OCI-LY3 (cell line): ENCODE measurements at regions not wholly inside any gene's neighbourhood (a gene's known extent, or its start where the extent isn't known, plus 50 kb on each side); places are given as distances from the start of the nearest gene placed in this dataset.

Experiments
- H2AFZ ChIP-seq: fragments of 200-600, 300-600 bp; shearing (Covaris generic); 2 replicates; pipeline ENCODE4 v1.6.0; 2014; ENCODE audit warnings: antibody characterized with exemption, low read depth, low read length
- H3K27ac ChIP-seq: fragments of 200-600, 300-600 bp; sonication (generic); 2 replicates; pipeline ENCODE4 v1.5.1; 2014; ENCODE audit warnings: mild to moderate bottlenecking, low read length, moderate library complexity, mixed read lengths
- H3K27me3 ChIP-seq: fragments of 200-600, 300-600 bp; sonication (generic); 2 replicates; pipeline ENCODE4 v1.6.1; 2014; ENCODE audit warnings: low read depth, low read length, mixed read lengths
- H3K36me3 ChIP-seq: fragments of 200-600, 300-600 bp; sonication (generic); replicated peaks from 2 replicates; pipeline ENCODE3; 2014; ENCODE audit warnings: low read depth, low read length, mixed read lengths
- H3K4me1 ChIP-seq: fragments of 300-600, 200-600 bp; sonication (generic); 2 replicates; pipeline ENCODE4 v1.6.1; 2014; ENCODE audit warnings: low read length, mixed read lengths
- H3K4me2 ChIP-seq: fragments of 200-600, 300-600 bp; sonication (generic); 2 replicates; pipeline ENCODE4 v1.6.1; 2014; ENCODE audit warnings: low read length, mixed read lengths
- H3K4me3 ChIP-seq: fragments of 300-600, 200-600 bp; sonication (generic); 2 replicates; pipeline ENCODE4 v1.5.1; 2014; ENCODE audit warnings: antibody characterized with exemption, mild to moderate bottlenecking, low read length, moderate library complexity
- H3K79me2 ChIP-seq: fragments of 300-600, 200-600 bp; shearing (Covaris generic); 2 replicates; pipeline ENCODE4 v1.6.1; 2014; ENCODE audit warnings: mild to moderate bottlenecking, low read length, mixed read lengths
- H3K9ac ChIP-seq: fragments of 300-600, 200-600 bp; shearing (Covaris generic); 2 replicates; pipeline ENCODE4 v1.6.0; 2014; ENCODE audit warnings: mild to moderate bottlenecking, low read length, moderate library complexity
- H3K9me3 ChIP-seq: fragments of 200-600, 300-600 bp; shearing (Covaris generic); 2 replicates; pipeline ENCODE4 v1.6.1; 2014; ENCODE audit warnings: low read length, mixed read lengths; ENCODE audit not compliant: insufficient read depth
- H4K20me1 ChIP-seq: fragments of 200-600, 300-600 bp; sonication (generic); 2 replicates; pipeline ENCODE4 v1.6.1; 2016; ENCODE audit warnings: low read length, mixed read lengths; ENCODE audit not compliant: insufficient read depth
- CTCF ChIP-seq: fragments of 200-600, 300-600 bp; sonication (generic); IDR thresholded peaks from 2 replicates; pipeline ENCODE4 v1.5.1; 2014; ENCODE audit warnings: antibody characterized with exemption, low read length, low read depth
- EZH2phosphoT487 ChIP-seq: fragments of 200-600 bp; shearing (Covaris generic); IDR thresholded peaks from 2 replicates; pipeline ENCODE4 v1.6.1; 2018; ENCODE audit warnings: antibody characterized with exemption, mixed run types, low read depth

GRCh38 chr4:111136438-111136837 lies 513.6 kb upstream of the PITX2 start:
- H3K4me2 ChIP-seq: no peak overlapping the region
- no peaks in the 10 kb centered on the region for H3K27me3 ChIP-seq
- TF ChIP-seq CTCF: peak; percentile 62
- no peak for TF ChIP-seq EZH2phosphoT487
- no peaks in the 10 kb centered on the region for H3K36me3 ChIP-seq
- H2AFZ ChIP-seq: no peak overlapping the region
- no peaks in the 10 kb centered on the region for H3K4me1 ChIP-seq
- H4K20me1 ChIP-seq: no peaks in the 10 kb centered on the region
- no peak overlapping the region for H3K9ac ChIP-seq
- no peak overlapping the region for H3K4me3 ChIP-seq
- H3K79me2 ChIP-seq: no peaks in the 10 kb centered on the region
- H3K9me3 ChIP-seq: no peaks in the 10 kb centered on the region
- no peak overlapping the region for H3K27ac ChIP-seq

GRCh38 chr4:111136967-111137366 lies 514.1 kb upstream of the PITX2 start:
- TF ChIP-seq EZH2phosphoT487 (no peak), CTCF (no peak)
- no peak overlapping the region for H3K4me2 ChIP-seq
- no peak overlapping the region for H2AFZ ChIP-seq
- no peaks in the 10 kb centered on the region for H3K9me3 ChIP-seq
- H3K4me1 ChIP-seq: no peaks in the 10 kb centered on the region
- no peak overlapping the region for H3K27ac ChIP-seq
- no peaks in the 10 kb centered on the region for H4K20me1 ChIP-seq
- no peak overlapping the region for H3K4me3 ChIP-seq
- H3K36me3 ChIP-seq: no peaks in the 10 kb centered on the region
- H3K27me3 ChIP-seq: no peaks in the 10 kb centered on the region
- no peaks in the 10 kb centered on the region for H3K79me2 ChIP-seq
- no peak overlapping the region for H3K9ac ChIP-seq

- H3K79me2 ChIP-seq: no peaks in the 10 kb centered on the region
- H3K9me3 ChIP-seq: no peaks in the 10 kb centered on the region
- H3K9ac ChIP-seq: no peak overlapping the region
- TF ChIP-seq CTCF: no peak
- TF ChIP-seq EZH2phosphoT487: no peak
- H3K4me3 ChIP-seq: no peak overlapping the region
- no peaks in the 10 kb centered on the region for H3K4me1 ChIP-seq
- H2AFZ ChIP-seq: no peak overlapping the region
- no peaks in the 10 kb centered on the region for H4K20me1 ChIP-seq
- H3K27ac ChIP-seq: no peak overlapping the region
- no peaks in the 10 kb centered on the region for H3K36me3 ChIP-seq
- no peak overlapping the region for H3K4me2 ChIP-seq
- H3K27me3 ChIP-seq: no peaks in the 10 kb centered on the region
Measured at GRCh38 chr4:111143510-111143909, 520.6 kb upstream of the PITX2 start.

GRCh38 chr4:111154934-111155333 lies 532.1 kb upstream of the PITX2 start:
- Histone ChIP-seq H3K9me3 (0 out of 2 replicates have a peak, but pooled peaks cover 7% of the 10 kb centered on the region), H4K20me1 (no peaks in the 10 kb centered on the region), H3K79me2 (no peaks in the 10 kb centered on the region), H3K36me3 (no peaks in the 10 kb centered on the region), H3K9ac (no peak overlapping the region), H3K4me3 (no peak overlapping the region), H3K4me2 (no peak overlapping the region), H3K27ac (no peak overlapping the region), H3K4me1 (no peaks in the 10 kb centered on the region), H3K27me3 (no peaks in the 10 kb centered on the region), H2AFZ (no peak overlapping the region)
- TF ChIP-seq CTCF (no peak), EZH2phosphoT487 (no peak)
